ENCODE measurements at regions not wholly inside any gene's neighbourhood (a gene's known extent, or its start where the extent isn't known, plus 50 kb on each side); places are given as distances from the start of the nearest gene placed in this dataset.

- no peak for TF ChIP-seq GRHL2 (CRISPR knock-in tag; IDR thresholded peaks at IDR 0.05; ENCODE audit: insufficient replicate concordance, severe bottlenecking)
- no peak for TF ChIP-seq ETV6 (CRISPR knock-in tag; IDR thresholded peaks at IDR 0.05)
- no peak for TF ChIP-seq ZSCAN18 (CRISPR knock-in tag; IDR thresholded peaks at IDR 0.05)
- no peak for TF ChIP-seq PRRX2 (CRISPR knock-in tag; IDR thresholded peaks at IDR 0.05)
- no peak for TF ChIP-seq HMGXB4 (CRISPR knock-in tag; IDR thresholded peaks at IDR 0.05)
- TF ChIP-seq TEAD1 (CRISPR knock-in tag; IDR thresholded peaks at IDR 0.05): no peak
- TF ChIP-seq, protein P1, sequence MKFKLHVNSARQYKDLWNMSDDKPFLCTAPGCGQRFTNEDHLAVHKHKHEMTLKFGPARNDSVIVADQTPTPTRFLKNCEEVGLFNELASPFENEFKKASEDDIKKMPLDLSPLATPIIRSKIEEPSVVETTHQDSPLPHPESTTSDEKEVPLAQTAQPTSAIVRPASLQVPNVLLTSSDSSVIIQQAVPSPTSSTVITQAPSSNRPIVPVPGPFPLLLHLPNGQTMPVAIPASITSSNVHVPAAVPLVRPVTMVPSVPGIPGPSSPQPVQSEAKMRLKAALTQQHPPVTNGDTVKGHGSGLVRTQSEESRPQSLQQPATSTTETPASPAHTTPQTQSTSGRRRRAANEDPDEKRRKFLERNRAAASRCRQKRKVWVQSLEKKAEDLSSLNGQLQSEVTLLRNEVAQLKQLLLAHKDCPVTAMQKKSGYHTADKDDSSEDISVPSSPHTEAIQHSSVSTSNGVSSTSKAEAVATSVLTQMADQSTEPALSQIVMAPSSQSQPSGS (CRISPR knock-in tag; IDR thresholded peaks at IDR 0.05; ENCODE audit: borderline replicate concordance, low read depth): no peak
- TF ChIP-seq IRF2 (CRISPR knock-in tag; IDR thresholded peaks at IDR 0.05; ENCODE audit: borderline replicate concordance, low read depth): no peak
Observed at GRCh38 chr3:42336103-42336502, 70.1 kb upstream of the CCK start (continued).

DNA sequence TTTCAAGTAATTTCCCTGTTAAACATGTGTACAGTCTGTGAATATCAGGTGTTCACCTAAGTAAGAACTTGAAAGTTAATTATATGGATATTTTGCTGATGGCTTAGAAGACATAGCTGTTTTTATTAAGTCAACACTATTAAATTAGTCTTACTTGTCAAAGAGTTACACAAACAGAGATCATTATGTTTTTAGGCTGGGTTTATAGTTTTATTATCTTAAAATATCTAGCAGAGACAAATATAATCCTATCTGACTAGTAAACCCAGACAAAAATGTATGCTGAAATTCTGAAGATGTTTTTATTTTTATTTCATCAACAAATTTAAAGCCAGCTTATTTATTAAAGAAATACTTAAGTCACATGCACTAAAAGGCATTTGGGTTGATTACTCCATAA is 51.2 kb upstream of the CCK start:
- POLR2A ChIA-PET: no interaction called here
- H3K36me3 Mint-ChIP-seq: peaks cover 33% of the 10 kb centered on the region
- H3K4me3 Mint-ChIP-seq: no peak overlapping the region
- CTCF ChIA-PET: no interaction called here
- peaks cover 16% of the 10 kb centered on the region for H3K27me3 Mint-ChIP-seq (ENCODE audit: low read depth)
- DNase-seq (ENCODE audit: low spot score): no peak
- no peaks in the 10 kb centered on the region for H3K4me1 Mint-ChIP-seq
- peaks cover 76% of the 10 kb centered on the region for H3K9me3 Mint-ChIP-seq
- no peak overlapping the region for H3K27ac Mint-ChIP-seq
- ATAC-seq: no peak
- TF ChIP-seq NR1H2 (CRISPR knock-in tag; IDR thresholded peaks at IDR 0.05) (no peak), E2F1 (CRISPR knock-in tag; IDR thresholded peaks at IDR 0.05) (no peak), HMGXB4 (CRISPR knock-in tag; IDR thresholded peaks at IDR 0.05) (no peak), RELA (CRISPR knock-in tag; IDR thresholded peaks at IDR 0.05; ENCODE audit: borderline replicate concordance) (no peak), ETV6 (CRISPR knock-in tag; IDR thresholded peaks at IDR 0.05) (no peak), ZNF396 (CRISPR knock-in tag; IDR thresholded peaks at IDR 0.05; ENCODE audit: borderline replicate concordance) (no peak)
- TF ChIP-seq, protein P2, sequence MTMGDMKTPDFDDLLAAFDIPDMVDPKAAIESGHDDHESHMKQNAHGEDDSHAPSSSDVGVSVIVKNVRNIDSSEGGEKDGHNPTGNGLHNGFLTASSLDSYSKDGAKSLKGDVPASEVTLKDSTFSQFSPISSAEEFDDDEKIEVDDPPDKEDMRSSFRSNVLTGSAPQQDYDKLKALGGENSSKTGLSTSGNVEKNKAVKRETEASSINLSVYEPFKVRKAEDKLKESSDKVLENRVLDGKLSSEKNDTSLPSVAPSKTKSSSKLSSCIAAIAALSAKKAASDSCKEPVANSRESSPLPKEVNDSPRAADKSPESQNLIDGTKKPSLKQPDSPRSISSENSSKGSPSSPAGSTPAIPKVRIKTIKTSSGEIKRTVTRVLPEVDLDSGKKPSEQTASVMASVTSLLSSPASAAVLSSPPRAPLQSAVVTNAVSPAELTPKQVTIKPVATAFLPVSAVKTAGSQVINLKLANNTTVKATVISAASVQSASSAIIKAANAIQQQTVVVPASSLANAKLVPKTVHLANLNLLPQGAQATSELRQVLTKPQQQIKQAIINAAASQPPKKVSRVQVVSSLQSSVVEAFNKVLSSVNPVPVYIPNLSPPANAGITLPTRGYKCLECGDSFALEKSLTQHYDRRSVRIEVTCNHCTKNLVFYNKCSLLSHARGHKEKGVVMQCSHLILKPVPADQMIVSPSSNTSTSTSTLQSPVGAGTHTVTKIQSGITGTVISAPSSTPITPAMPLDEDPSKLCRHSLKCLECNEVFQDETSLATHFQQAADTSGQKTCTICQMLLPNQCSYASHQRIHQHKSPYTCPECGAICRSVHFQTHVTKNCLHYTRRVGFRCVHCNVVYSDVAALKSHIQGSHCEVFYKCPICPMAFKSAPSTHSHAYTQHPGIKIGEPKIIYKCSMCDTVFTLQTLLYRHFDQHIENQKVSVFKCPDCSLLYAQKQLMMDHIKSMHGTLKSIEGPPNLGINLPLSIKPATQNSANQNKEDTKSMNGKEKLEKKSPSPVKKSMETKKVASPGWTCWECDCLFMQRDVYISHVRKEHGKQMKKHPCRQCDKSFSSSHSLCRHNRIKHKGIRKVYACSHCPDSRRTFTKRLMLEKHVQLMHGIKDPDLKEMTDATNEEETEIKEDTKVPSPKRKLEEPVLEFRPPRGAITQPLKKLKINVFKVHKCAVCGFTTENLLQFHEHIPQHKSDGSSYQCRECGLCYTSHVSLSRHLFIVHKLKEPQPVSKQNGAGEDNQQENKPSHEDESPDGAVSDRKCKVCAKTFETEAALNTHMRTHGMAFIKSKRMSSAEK (CRISPR knock-in tag; IDR thresholded peaks at IDR 0.05; ENCODE audit: borderline replicate concordance): no peak
- TF ChIP-seq, protein P3, sequence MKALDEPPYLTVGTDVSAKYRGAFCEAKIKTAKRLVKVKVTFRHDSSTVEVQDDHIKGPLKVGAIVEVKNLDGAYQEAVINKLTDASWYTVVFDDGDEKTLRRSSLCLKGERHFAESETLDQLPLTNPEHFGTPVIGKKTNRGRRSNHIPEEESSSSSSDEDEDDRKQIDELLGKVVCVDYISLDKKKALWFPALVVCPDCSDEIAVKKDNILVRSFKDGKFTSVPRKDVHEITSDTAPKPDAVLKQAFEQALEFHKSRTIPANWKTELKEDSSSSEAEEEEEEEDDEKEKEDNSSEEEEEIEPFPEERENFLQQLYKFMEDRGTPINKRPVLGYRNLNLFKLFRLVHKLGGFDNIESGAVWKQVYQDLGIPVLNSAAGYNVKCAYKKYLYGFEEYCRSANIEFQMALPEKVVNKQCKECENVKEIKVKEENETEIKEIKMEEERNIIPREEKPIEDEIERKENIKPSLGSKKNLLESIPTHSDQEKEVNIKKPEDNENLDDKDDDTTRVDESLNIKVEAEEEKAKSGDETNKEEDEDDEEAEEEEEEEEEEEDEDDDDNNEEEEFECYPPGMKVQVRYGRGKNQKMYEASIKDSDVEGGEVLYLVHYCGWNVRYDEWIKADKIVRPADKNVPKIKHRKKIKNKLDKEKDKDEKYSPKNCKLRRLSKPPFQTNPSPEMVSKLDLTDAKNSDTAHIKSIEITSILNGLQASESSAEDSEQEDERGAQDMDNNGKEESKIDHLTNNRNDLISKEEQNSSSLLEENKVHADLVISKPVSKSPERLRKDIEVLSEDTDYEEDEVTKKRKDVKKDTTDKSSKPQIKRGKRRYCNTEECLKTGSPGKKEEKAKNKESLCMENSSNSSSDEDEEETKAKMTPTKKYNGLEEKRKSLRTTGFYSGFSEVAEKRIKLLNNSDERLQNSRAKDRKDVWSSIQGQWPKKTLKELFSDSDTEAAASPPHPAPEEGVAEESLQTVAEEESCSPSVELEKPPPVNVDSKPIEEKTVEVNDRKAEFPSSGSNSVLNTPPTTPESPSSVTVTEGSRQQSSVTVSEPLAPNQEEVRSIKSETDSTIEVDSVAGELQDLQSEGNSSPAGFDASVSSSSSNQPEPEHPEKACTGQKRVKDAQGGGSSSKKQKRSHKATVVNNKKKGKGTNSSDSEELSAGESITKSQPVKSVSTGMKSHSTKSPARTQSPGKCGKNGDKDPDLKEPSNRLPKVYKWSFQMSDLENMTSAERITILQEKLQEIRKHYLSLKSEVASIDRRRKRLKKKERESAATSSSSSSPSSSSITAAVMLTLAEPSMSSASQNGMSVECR (CRISPR knock-in tag; IDR thresholded peaks at IDR 0.05; ENCODE audit: borderline replicate concordance): no peak
- TF ChIP-seq, protein P4, sequence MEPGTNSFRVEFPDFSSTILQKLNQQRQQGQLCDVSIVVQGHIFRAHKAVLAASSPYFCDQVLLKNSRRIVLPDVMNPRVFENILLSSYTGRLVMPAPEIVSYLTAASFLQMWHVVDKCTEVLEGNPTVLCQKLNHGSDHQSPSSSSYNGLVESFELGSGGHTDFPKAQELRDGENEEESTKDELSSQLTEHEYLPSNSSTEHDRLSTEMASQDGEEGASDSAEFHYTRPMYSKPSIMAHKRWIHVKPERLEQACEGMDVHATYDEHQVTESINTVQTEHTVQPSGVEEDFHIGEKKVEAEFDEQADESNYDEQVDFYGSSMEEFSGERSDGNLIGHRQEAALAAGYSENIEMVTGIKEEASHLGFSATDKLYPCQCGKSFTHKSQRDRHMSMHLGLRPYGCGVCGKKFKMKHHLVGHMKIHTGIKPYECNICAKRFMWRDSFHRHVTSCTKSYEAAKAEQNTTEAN (CRISPR knock-in tag; IDR thresholded peaks at IDR 0.05): no peak
- TF ChIP-seq, protein P5, sequence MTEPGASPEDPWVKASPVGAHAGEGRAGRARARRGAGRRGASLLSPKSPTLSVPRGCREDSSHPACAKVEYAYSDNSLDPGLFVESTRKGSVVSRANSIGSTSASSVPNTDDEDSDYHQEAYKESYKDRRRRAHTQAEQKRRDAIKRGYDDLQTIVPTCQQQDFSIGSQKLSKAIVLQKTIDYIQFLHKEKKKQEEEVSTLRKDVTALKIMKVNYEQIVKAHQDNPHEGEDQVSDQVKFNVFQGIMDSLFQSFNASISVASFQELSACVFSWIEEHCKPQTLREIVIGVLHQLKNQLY (CRISPR knock-in tag; IDR thresholded peaks at IDR 0.05): no peak
